ENCODE measurements at regions not wholly inside any gene's neighbourhood (a gene's known extent, or its start where the extent isn't known, plus 50 kb on each side); places are given as distances from the start of the nearest gene placed in this dataset.
"Not testable (repeated sequence)": the region's sequence is repeated elsewhere in the genome, so short reads cannot be mapped to it uniquely, and the experiment has no call there.

- no peak overlapping the region for H3K4me3 ChIP-seq
These were observed 274.2 kb downstream of the ABCC12 start for GRCh38 chr16:47881574-47881973.

DNA sequence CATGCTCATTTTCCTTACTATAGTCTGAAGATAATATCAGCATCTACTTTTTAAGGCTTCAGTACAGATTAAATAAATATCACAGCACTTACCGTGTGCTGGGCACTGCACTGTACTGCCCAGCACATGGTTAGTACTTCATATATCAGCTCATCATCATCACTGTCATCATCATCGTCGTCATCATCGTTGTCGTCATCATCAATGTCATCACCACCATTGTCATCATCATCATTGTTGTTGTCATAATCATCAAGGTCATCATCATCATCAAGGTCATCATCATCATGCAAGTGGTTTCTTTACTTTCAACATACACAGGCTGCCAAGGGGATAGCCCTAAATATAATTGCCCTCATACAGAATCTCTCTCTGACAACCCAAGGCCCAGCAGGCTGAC lies 275.1 kb downstream of the ABCC12 start:
- Histone ChIP-seq H3K27ac (no peak overlapping the region), H3K4me3 (no peak overlapping the region)

More at GRCh38 chr16:47881574-47881973, 274.2 kb downstream of the ABCC12 start:
- no peak overlapping the region for H3K27ac ChIP-seq

DNA sequence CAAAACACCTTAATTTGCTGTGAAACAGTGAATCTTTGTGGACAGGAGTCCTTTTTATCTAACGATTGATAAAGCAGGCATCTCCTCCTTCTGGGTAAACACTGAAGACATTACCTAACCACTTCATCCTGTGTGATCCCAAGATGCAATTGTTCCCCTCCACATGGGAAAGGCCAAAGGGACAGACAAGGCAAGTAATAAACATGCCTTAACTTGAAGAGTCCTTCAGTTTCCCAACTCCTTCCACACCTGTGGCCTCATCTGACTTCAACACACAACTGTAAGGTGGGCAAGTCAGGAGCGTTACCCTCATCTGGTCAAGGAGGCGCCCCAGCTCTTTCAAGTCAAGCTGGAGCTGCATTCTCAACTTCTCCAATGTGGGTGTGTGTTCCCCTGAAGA lies 278.6 kb downstream of the ABCC12 start:
- Histone ChIP-seq H3K4me3 (no peak overlapping the region), H3K27ac (no peak overlapping the region)

- no peak overlapping the region for H3K27ac ChIP-seq
- no peak overlapping the region for H3K4me3 ChIP-seq
These were observed 279.3 kb downstream of the ABCC12 start for GRCh38 chr16:47876511-47876910.

- no peak overlapping the region for H3K4me3 ChIP-seq
- H3K27ac ChIP-seq, result no peak overlapping the region
These were observed 282.4 kb downstream of the ABCC12 start for GRCh38 chr16:47873434-47873833.

DNA sequence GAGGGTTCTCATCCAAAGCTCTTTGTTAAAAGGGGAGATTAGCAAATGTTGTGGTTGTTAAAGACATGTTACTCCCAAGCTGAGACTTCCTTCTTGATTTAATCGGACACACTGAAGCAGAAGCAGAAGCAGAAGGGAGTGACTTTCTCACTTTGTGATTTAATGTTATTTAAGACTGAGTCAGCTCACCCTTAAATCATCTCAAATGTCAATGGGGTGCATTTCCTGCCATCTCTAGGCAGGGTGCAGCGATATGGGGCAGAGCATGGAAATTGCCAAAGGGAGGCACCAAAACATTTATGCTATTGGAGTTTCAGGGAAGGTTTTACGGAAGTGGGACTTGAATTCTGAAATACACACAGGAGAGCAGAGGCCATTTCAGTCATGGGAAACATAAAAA lies 283.6 kb downstream of the ABCC12 start:
- Histone ChIP-seq H3K27ac (no peak overlapping the region), H3K4me3 (no peak overlapping the region)

DNA sequence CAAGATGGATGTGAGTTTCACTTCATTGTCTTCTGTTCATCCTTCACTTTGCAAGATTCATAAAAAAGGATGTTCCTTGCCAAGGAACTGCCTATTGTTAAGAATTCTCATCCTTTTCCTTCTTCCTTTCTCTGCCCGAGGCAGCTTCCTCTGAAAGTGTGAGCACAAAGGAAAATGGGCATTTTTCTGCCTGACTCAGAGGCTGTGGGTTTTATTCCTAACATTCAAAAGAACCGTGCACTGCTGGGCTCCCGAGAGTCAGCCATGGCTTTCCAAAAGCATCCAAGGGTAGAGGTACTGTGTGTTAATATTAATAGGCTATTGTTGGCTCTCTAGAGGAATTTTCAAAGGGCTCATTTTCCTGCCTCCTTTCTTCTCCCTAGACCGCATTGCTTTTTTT lies 289.4 kb downstream of the ABCC12 start:
- H3K27ac ChIP-seq, result no peak overlapping the region
- H3K4me3 ChIP-seq, result no peak overlapping the region

DNA sequence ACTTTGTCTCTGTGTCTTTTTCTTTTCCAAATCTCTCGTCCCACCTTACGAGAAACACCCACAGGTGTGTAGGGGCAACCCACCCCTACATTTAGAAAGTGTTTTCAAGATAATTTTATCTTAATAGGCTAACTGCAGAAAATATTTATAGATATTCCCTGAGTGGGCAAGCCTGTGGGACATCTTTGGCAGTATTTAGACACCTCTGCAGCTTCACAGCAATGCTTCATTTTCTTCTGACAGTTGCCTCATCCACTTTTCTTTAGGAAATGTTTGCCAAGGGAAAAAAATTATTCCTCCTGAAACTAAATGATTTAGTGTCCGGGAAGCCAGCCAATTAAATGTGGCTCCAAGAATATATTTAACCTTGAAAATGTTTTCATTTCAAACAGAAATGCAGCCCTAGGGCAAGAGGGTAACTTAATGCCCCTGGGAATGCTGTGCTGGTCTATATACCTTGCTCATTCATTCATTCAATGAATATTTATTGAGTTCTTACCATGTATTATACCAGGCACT lies 290.4 kb downstream of the ABCC12 start:
- no peak overlapping the region for H3K4me3 ChIP-seq
- H3K27ac ChIP-seq, result no peak overlapping the region

DNA sequence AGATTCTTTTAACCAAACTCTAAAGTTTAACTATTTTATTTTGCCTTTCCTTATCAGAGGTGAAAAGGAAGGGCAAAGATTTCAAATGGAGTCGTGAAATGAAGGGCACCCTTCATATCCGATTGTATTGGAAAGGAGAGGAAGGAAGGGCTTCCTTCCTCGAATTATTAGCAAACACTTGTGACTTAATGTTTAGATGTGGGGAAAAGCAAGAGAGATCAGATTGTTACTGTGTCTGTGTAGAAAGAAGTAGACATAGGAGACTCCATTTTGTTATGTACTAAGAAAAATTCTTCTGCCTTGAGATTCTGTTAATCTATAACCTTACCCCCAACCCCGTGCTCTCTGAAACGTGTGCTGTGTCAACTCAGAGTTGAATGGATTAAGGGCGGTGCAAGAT lies 291.5 kb downstream of the ABCC12 start:
- not testable (repeated sequence) for H3K4me3 ChIP-seq, H3K27ac ChIP-seq

GRCh38 chr16:47861999-47862398 lies 293.8 kb downstream of the ABCC12 start:
- Histone ChIP-seq H3K27ac (no peak overlapping the region), H3K4me3 (no peak overlapping the region)

DNA sequence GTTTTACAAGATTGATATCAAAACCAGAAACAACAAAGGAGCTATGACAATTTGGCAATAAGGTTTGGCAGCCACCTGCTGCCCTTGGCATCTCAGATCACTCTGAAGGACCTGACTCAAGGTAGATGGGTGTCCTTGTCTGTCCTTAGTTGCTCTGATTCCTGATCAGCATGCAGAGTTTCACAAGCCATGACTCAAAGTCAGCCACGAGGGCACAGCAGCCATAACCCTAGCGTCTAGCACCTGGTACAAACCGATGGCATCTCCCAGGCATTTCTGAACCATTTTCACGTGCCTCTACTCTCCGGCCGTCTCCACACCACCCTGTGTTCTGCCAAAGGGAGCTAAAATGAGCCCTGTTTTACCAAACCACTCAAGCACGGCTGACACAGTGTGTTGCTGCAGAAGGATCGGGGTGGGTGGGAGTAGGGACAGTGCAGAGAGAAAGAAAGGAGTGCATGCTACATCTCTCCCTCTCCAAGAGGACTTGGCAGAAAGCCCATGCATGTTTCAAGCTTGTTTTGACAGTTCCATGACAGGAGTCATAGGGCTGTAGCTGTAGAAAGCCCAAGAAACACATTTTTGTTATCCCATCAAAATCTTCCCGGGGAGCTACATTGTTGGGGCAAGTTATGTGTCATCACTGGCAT lies 297.3 kb downstream of the ABCC12 start:
- Histone ChIP-seq H3K27ac (no peak overlapping the region), H3K4me3 (no peak overlapping the region)

GRCh38 chr16:47855431-47855830 lies 300.4 kb downstream of the ABCC12 start:
- Histone ChIP-seq H3K27ac (no peak overlapping the region), H3K4me3 (no peak overlapping the region)

GRCh38 chr16:47854737-47855136 lies 301.1 kb downstream of the ABCC12 start:
- Histone ChIP-seq H3K4me3 (no peak overlapping the region), H3K27ac (no peak overlapping the region)

DNA sequence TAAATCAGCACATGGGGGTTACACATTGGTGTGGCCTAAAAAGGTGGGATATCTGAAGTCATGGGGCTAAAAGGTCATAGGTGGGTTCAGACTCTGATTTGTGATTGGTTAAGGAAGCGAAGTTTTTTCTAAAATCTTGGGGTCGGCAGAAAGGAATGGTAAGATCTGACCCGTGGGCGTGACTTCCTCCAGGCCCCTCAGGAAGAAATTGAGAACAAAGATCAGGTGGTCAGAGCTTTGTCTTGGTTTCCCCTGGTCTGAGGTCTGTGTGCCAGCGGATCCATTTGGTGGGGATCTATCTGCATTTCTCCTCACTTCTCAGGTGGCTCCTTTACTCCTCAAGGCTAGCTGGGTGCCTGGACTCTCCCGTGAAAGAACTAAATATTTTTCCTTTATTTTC lies 302.8 kb downstream of the ABCC12 start:
- Histone ChIP-seq H3K4me3 (no peak overlapping the region), H3K27ac (no peak overlapping the region)

GRCh38 chr16:47851146-47851545 lies 304.6 kb downstream of the ABCC12 start:
- no peak overlapping the region for H3K4me3 ChIP-seq
- H3K27ac ChIP-seq, result no peak overlapping the region

GRCh38 chr16:47849736-47850135 lies 306.1 kb downstream of the ABCC12 start:
- H3K4me3 ChIP-seq, result no peak overlapping the region
- no peak overlapping the region for H3K27ac ChIP-seq

DNA sequence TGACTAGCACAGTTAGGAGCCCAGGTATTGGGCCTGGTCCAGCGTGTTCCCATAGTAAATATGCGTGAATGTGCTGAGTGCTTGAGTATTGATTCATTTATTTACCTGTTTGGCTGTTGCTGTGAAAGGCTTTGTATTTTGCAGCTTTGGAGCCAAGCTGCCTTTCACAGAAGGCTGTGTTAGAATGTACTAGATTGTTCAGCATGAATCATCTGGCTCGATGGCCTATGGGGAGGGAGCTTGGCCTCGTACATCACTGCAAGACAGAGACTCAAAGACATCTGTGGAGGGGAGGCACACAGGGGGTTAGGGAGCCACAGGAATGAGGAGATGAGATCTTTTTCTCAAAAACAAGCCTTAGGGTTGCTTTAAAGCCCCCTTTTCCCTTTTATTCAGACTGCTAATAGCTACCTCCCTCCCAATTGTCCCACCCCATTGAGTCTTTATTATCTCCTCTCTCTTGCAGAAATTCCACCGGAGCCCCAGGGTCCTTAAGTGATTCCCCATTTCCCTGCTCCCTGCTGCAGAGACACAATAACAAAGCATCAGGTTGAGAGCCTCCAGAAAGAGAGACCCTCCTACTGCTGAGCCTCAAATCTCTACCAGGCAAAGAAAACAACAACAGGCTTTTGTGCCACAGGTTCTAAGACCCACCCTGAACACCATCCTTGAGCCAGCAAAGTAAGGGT lies 307.2 kb downstream of the ABCC12 start:
- H3K4me3 ChIP-seq, result no peak overlapping the region
- H3K27ac ChIP-seq, result peak overlapping the region in 1 of 21 experiments; percentile 34

DNA sequence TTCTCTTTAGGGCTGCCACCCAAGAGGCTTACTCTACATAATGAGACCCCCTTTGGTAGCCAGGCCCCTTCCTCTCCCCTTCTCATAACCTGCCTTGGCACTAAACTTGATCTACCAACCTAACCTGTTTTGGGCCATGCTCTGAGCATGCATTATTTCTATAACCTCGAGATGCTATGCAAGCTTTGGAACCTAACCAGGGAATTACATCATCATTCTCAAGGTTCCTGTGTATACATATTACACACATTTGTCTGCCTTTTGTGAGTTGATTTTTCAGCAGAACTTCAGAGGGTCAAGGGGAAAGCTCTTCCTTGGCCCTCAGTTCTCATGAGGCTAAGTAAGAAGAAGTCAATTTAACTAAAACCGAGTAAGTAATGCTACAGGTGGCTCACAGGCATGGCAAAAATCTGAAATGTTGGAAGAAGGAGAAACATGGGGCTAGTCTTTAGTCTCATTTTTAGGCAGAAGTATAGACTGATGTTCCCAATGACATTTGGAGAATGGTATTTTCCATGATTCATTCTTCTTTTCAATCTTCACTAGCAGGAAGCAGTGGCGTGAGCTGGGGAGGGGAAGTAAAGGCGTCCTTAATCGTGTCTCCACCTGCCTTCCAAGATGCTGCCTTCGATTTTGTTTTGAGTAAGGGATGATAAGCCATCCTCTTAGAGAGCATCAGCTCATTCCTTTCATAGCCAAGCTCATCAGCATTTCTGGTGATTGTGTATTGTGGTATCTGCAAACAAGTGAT lies 308.4 kb downstream of the ABCC12 start:
- H3K4me3 ChIP-seq, result no peak overlapping the region
- peak overlapping the region in 2 of 21 experiments; percentile 34 to 35 for H3K27ac ChIP-seq

GRCh38 chr16:47834485-47835024 lies 321.2 kb downstream of the ABCC12 start:
- no peak overlapping the region for H3K4me3 ChIP-seq
- H3K27ac ChIP-seq, result no peak overlapping the region

DNA sequence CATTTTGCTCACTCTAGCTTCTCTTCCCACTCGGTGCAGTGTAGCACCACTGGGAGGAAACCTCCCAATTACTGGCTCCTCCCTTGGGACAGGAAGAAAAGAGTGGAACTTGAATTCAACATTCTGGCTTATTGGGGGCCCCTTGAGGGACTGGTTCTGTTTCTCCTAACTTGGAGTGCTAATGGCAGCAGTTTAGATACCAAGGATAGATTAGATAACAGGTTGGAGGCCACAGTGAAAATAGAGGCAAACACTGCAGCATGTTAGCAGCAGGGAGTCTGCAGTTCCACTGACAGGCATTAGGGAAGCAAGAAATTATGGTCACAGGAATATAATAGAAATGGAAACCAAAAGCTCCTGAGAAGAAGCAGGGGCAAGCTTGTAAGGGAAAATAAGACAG lies 322.0 kb downstream of the ABCC12 start:
- Histone ChIP-seq H3K4me3 (no peak overlapping the region), H3K27ac (no peak overlapping the region)
